NCI-H1092 treated with DMSO at 0.1 percent for 48 hours (cell line): ENCODE measurements at regions not wholly inside any gene's neighbourhood (a gene's known extent, or its start where the extent isn't known, plus 50 kb on each side); places are given as distances from the start of the nearest gene placed in this dataset.

ENCODE experiments used
- DNase-seq: peaks from one replicate; lab custom pipeline; 2025; lab: John Stamatoyannopoulos, UW

DNA sequence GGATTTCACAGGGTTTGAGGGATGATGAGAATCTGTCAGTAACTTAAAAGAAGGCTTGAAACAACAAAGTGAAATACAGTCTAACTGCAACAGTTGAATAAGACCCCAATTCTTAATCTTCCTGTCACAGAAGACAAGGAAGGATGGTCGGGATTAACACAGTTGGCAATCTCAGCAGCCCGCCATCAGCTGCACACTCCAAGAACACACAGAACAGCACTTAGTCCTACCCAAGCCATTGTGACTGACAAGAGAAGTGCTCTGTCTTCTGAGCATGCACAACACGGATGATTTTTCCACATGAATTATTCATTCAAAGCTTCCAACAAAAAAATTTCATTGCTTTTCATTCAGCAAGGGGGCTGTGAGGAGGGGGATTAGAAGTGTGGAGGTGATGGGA is 576.1 kb downstream of the TLE4 start:
- no peak for DNase-seq

DNA sequence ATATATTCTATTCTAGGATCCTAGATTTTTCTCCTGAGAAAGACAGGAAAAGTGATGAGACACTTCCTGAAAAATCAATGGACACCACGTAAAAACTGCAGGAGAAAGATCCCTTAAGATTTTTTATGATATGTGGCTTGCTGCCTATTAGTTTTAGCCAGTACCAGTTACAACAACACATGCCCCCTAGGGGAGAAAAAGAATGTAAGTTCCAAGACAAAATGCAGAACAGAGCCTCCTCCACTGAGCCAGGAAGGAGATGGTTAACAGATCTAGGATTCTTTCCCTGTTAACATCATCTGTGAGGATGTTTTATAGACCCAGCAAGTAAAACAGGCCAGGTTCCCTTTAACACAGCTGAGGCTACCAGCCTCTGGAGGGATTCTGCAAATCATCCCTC is 574.7 kb downstream of the TLE4 start:
- no peak for DNase-seq

DNA sequence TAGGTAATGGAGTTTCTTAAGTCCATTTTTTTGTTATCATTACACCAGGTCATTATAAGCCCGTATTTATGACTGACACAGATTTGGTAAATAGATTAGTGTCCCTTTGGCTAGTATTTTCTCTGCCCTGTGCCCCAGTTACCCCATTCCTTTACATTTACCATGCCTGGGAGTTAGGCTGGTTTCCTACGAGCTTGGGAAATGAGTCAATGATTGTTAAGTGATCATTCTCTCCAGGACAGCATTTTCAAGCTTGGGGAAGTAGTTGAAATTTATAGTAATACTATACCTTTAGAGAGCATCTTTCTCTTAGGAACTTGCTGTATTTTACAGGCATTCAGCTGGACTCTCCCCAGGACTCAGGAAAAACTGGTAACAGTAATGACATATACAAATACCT is 573.1 kb downstream of the TLE4 start:
- DNase-seq, result no peak

DNA sequence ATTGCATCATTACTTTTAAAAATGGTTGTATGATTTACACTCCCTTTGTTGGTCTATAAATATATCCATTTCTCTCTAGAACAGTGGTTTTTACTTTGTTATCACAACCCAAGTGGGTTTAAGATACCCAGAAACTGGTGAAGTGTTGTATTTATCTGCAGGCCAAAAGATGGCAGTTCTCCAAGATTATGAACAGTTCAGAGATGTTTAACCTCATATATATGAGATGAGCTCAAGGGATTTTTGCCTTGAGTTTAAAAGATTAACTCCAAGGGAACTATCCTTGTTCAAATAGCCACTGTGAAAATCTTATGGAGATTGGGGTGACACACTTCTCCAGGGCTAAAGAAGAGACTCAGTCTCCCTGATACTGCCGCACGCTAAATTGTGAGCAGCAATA is 572.6 kb downstream of the TLE4 start:
- no peak for DNase-seq

DNA sequence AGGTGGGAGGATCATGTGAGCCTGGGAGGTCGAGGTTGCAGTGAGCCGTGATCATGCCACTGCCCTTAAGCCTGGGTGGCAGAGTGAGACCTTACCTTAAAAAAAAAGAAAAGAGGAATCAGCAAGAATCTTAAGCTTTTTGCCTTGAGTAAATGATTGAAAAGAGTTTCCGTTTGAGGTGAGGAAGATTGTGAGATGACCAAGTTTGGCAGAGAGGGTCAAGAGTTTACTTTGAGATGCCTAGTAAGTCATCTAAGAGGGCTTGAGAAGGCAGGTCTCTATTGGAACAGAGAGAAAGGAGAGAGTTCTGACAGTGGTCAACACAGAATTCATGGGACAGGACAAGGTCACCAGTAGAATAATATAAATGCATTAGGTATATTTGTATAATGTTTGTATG is 572.1 kb downstream of the TLE4 start:
- DNase-seq, result no peak

DNA sequence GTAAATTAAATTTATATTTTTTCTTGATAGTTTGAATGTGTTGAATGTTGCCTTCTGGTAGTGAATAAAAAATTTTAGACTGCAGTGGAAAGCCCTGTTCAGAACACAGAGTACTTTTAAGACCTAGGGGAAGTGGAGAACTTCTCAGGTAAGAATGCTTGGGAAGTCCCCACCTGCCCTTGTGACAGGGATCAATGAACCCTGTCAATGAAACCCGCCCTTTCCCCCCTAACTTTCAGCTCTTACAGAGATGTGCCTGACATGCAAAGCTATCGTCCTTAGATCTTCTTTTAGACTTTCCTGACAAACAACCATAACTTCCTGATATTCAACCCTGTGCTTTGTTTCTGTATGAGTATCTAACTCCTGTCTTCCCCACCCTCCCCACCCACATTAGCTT is 562.7 kb downstream of the TLE4 start:
- no peak for DNase-seq

DNA sequence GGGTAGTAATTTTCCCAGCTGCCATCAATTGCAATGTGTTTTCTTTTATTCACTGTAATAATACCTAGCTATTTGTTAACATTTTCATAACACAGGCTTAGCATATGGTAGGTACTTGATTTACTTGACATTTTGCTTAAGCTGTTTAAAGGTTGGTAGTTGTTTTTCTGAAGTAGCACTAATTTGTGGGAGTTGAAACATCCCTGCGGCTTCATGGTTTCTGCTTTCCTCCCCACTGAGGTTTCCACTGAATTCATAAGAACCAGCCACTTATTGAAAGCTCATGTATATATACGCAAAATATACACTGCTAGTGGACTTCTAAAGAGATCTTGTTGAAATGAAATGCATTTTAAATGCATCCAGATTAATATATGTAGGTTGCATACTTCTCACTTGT is 559.9 kb downstream of the TLE4 start:
- DNase-seq, result no peak

DNA sequence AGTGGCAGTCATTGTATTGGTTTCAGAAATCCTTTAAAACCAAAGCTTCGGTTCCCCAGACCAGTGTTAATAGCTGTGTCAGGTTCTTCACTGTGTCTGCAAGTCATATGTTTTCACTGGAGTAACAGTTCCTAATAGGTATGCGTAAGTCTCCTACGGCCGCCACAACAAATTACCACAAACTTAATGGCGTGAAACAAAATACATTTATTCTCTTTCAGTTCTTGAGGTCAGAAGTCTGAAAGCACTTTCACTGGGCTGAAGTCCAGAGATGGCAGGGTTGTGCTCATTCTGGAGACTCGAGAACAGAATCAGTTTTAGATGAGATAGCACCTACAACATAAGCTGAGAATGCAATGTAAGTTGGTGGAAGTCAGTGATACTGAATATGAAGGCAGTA is 556.2 kb downstream of the TLE4 start:
- no peak for DNase-seq

DNA sequence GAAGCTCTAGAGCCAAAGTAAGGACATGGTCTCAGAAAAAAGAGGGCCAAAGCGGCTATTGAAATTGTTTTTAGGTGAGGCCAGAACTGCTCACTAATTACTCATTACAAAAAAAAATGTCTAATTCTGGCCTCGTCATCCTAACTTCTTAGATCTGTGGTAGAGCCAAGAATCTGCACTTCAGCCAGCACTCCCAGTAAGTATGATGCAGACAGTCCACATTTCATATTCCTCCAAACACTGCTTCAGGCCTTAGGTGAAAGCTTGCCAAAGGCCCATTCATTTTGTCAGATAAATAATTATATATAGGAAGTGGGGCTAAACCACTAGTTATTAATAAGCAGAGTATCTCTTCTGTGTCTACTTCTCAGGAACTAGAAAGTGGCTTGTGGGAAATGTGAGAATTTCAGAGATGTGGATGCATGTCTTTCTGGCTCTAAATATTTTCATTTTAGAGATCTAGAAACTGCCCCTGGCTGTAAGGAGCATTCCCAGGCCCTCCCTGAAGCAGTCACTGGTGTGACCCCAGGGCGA is 554.0 kb downstream of the TLE4 start:
- DNase-seq, result no peak

DNA sequence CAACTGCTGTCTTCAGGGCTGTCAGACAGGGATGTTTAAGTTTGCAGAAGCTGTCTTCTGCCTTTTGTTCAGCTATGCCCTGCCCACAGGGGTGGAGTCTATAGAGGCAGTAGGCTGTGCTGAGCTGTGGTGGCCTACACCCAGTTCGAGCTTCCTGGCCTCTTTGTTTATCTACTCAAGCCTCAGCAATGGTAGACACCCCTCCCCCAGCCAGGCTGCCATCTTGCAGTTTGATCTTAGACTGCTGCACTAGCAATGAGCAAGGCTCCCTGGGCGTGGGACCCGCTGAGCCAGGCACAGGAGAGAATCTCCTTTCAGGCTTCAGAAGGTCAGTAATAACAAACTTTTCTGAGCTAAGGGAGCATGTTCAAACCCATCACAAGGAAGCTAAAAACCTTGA is 545.3 kb downstream of the TLE4 start:
- DNase-seq, result no peak

DNA sequence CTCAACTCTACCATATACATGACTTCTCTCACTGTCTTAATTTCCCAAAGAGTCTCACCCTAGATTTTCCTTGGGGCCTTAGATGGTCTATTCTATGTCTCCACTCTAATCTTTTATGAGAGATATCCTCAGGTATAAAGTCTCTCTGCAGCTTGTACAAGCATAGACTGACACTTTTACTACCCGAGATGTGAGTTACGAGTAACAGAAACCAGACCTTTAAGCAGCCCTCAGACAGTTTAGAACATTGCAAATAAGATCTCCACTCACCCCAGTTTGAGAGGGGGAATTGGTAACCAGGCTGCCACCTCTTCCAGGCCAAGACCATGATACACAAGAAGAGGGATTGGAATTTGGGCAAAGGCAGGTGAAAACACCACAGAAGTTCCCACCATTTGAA is 542.5 kb downstream of the TLE4 start:
- DNase-seq, result no peak

DNA sequence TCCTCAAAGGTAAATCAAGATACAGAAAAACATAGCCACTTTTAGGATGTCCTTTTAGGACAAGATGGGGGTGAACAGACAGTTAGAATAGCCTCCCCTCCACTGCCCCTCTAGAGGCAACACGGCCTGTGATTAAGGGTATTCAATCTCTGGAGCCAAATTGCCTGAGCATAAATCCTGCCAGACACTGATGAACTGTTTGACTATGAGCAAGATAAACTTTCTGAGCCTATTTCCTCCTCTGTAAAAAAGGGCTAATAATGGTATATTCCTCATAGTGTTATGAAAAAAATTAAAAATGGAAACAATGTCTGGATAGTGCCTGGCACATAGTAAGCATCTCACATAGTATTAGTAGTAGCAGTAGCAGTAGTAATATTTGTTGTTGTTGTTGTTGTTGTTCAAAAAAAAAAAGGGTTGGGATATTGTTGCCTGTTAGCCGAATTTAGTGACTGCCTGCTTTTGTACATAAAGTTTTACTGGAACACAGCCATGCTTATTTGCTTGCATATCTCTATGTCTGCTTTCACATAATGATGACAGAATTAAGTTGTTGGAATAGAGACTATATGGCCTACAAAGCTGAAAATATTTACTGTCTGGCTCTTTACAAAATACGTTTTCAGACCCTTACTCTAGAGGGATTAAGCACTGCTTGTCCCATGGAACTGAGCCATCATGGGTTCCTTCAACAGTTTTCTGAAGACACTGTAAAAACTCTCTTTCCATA is 536.3 kb downstream of the TLE4 start:
- DNase-seq, result no peak

DNA sequence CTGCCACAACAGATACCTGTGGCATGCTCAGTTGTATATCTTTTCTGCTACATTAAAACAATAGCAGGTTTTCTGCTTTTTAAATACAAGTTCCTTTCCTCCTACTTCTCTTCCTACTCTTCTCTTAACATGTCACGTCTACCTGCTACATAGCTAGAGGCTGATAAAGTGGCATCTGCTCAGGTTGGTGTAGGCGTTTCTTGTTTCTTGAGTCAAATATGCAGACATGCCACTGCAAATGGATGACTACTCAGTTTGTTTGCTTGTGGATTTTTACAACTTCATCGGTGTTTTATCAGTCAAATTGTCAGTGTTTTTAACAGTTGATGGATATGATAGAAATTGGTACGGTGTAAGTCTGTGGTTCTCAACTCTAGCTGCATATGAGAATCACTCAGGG is 525.7 kb downstream of the TLE4 start:
- DNase-seq, result no peak

DNA sequence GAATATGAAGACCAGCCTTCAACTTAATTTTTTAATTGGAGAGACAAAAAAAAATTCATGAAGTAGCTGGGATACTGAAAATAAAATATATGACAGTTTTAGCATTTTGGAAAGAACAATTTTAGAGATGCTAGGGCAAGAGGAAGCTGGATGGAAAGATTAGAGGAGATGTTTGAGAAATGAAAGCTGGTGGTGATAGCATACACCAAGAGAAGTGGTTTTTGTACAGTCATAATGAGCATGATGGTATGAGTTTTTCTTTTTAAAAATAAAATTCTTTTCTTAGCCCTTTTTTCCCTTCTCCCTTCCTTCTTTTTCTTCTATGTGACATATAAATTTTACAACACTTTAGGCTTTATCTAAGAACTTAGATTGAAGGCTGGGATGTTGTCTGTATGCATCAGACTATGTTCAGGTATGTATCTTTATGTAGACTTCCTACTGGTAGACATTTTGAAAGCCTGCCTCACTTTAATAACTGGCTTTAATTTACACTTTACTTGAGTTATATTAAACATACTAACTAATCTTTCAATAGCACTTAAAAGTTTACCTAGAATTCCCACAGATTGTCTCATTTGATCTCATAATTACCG is 522.5 kb downstream of the TLE4 start:
- DNase-seq, result no peak

DNA sequence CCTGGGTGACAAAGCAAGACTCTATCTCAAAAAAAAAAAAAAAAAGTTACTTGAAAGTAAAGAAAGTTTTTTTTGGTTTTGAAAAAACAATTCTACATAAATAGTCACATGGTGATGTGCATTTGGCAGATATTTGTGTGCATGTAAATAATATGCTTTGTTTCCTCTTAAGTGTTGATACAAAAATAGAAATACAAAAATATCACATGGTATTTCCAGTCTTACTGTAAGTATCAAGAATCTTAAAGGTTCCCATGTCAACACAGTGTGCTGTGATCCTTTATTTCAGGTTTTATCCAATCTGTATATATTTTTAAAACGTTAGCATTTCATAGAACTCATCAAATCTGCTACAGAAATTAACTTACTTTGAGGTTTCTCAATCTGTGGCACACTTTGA is 521.9 kb downstream of the TLE4 start:
- DNase-seq, result no peak

DNA sequence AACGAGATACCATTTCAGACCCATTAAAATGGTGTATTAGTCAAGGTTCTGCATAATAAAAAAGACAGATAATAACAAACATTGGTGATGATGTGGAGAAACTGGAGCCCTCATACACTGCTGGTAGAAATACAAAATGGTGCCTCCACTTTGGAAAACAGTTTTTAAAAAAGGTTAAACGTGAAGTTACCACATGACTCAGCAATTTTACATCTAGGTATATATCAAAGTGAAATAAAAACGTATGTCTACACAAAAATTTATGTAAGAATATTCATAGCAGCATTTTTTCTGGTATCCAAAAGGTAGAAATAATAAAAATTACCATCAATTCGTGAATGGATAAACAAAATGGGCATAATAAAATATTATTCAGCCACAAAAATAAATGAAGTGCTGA is 519.8 kb downstream of the TLE4 start:
- DNase-seq, result no peak

DNA sequence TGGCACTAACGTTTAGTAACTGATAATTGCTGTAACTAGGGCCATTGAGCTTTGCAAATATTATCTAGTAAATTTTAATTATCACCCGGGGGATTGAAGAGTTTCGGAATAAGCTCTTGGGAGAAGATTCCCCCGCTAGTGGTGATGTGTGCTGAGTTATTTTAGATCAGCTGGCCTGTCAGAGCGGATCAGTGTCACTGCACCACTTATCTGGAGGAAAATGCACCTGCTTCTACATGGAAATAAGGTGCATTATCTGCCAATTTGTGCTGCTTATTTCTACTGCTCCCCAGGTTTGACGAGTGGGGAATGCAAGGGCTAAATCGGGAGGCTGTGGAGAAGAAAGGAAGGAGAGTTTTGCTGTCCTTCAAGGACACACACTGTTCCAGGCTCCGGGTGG is 518.6 kb downstream of the TLE4 start:
- no peak for DNase-seq

DNA sequence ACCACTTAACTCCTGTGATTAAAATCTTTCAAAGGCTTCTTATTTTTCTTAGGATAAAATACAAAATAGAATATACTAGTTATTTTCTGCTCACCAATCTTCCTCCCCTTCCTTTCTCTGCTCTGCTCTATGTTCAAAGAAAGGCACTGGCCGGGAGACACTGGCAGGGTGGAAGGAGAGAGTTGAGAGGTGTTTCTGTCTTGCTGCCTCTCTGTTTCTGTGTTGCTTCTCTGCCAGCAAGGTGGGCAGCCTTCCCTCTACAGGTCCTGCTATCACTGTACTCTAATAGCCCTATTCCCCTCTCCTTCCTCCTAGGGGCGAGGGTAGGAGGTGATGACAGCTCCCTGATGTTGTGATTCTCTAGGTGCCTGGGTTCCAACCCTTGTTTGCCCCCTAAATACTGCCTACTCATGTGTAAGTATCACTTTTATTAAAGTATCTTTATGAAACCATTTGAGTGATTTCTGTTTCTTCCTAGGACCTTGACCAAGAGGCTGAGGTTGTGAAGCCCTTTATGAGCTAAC is 515.1 kb downstream of the TLE4 start:
- no peak for DNase-seq

DNA sequence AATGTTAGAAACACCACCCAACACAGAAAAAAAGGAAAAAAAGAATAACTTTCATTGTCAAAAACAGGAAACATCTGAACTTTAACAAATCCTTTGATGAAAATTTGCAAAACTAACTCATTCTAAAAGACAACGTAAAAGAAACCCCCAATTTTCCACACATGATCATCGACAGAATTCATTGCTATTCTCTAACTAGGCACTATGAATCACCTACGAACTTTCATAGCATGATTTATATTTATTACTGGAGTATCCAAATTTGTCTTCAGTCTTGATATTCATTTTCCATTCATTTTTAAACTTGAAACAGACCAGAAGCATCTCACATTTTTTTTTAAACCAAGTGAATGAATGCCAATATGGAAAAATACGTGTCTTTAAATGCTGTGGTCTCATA is 514.6 kb downstream of the TLE4 start:
- DNase-seq, result no peak

DNA sequence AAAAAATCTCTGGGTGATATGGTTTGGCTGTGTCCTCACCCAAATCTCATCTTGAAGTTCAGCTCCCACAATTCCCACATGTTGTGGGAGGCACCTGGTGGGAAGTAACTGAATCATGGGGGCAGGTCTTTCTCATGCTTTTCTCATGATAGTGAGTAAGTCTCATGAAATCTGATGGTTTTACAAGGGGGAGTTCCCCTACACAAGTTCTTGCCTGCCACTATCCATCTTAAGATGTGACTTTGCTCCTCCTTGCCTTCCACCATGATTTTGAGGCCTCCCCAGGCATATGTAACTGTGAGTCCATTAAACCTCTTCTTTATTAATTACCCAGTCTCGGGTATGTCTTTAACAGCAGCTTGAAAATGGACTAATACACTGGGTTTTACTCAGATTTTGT is 513.9 kb downstream of the TLE4 start:
- no peak for DNase-seq

DNA sequence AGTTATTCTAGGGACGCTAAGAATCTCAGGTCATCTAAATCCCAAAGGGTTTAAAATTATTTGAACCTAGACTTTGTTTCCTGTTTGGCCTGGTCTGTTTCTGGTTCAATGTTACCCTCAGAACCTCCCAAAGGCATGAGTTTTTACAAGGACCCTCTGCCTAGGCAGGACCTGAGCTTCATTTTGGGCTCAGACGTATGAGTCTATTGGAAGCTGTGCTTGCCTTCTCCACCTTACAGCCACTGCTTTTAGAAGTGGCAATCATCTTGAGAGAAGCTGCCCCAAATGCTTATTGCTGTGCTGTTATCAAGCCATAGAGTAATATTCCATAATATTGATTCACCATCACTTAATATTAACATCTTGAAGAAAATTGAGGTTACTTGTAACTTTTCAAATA is 510.4 kb downstream of the TLE4 start:
- DNase-seq, result no peak

DNA sequence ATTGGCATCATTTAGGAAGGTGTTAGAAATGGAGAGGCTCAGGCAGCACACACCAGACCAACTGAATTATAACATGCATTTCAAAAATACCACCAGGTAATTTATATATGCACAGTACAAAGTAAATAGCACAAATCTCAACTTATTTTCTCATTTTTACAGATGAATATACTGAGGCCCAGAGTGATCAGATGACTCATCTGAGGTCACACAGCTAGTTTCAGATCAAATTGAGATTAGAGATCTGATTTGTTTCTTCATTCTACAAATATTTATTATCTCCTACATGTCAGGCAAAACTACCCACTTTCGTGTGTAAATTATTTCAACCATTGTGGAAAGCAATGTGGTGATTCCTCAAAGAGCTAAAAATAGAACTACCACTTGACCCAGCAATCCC is 507.1 kb downstream of the TLE4 start:
- DNase-seq, result no peak

DNA sequence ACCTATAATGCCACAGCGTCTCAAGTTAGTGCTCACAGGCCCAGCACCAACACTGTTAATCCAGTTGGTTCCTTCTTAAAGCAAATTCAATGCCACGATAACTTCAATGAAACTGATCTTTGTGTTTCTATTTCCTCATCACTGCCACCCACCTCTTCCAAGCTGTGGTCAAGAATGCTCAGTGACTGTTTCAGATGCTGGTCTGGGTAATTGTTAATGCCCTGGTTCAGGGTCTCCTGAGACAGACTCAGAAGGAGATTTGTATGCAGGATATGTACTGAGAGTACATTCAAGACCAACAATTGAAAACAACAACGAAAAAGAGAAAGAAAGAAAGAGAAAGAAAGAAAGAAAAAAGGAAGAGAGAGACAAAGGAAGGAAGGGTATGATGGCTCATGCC is 505.3 kb downstream of the TLE4 start:
- DNase-seq, result no peak

DNA sequence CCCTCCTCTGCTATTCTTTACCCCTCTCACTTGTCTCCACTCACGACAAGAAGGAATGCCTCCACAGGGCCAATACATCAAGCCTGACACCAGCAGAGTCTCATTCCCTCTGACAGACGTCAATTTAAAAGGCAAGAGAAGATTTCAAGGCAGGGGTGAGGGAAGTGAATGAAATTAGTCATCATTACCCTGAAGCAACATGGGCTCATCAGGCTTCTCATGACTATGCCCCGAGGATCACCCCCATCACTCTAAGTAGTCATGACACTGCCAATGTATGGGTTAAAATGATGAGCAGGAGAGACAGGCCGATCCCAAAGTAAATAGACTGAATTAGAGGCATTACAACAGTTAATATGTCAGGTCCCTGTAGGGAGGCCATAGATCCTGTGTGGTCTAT is 504.4 kb downstream of the TLE4 start:
- no peak for DNase-seq
